Erythroblast (primary cell): ENCODE measurements at regions not wholly inside any gene's neighbourhood (a gene's known extent, or its start where the extent isn't known, plus 50 kb on each side); places are given as distances from the start of the nearest gene placed in this dataset.

Experiments used
- GATA1 ChIP-seq: IDR thresholded peaks from 2 replicates; pipeline ENCODE4 v1.6.1; 2011; ENCODE audit warnings: low read depth, mild to moderate bottlenecking, control low read depth, low read length, moderate library complexity
- POLR2A ChIP-seq: IDR thresholded peaks from 2 replicates; pipeline ENCODE4 v1.6.1; 2011; ENCODE audit warnings: mild to moderate bottlenecking, low read length

- TF ChIP-seq POLR2A: no peak
- TF ChIP-seq GATA1: no peak
Measured at GRCh38 chr11:19631712-19632498, 80.7 kb upstream of the NAV2 start.
